HG03139 (cell line): ENCODE measurements at regions not wholly inside any gene's neighbourhood (a gene's known extent, or its start where the extent isn't known, plus 50 kb on each side); places are given as distances from the start of the nearest gene placed in this dataset.

Source experiments
- ATAC-seq: cut with Tn5 transposase; IDR thresholded peaks from one replicate; pipeline ENCODE4 v1.9.1; 2021; ENCODE audit not compliant: unreplicated experiment

- no peak for ATAC-seq
These were observed 103.6 kb upstream of the MYO16 start for GRCh38 chr13:108525827-108526226.

DNA sequence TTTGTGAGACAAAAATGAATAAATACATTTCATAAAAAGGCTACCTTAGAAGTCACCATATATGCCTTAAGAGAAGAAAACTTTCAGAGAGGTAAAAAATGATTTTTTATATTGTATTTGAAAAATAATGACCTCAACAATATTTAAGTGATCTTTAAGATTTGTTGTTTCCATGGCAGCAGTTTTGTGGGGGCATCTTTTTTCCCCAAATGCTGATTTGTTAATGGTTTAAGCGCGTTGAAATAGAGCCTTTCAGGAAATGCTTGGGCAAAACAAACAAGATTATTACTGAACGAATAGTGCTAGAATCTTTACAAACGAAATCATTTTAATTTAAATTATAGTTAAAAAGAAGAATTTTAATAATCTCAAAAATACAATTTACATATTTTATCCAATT, 103.1 kb upstream of the MYO16 start:
- ATAC-seq, result no peak

- ATAC-seq, result no peak
These were observed 101.6 kb upstream of the MYO16 start for GRCh38 chr13:108527844-108528243.

GRCh38 chr13:108528303-108528702, 101.1 kb upstream of the MYO16 start:
- no peak for ATAC-seq

- ATAC-seq, result no peak
These were observed 95.6 kb upstream of the MYO16 start for GRCh38 chr13:108533842-108534241.

DNA sequence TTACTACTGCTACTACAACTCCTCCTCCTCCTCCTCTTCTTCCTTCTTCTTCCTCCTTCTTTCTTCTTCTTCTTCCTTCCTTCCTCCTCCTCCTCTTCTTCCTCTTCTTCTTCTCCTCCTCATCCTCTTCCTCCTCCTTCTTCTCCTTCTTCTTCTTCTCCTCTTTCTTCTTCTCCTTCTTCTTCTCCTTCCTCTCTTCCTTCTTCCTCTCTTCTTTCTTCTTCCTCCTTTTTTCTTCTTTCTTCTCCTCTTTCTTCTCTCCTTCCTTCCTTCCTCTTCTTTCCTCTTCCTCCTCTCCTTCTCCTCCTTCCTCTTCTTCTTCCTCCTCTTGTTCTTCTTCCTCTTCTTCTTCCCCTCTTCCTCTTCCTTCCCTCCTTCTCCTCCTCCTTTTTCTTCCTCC, 94.7 kb upstream of the MYO16 start:
- no peak for ATAC-seq

GRCh38 chr13:108549934-108550333, 79.5 kb upstream of the MYO16 start:
- ATAC-seq, result no peak

DNA sequence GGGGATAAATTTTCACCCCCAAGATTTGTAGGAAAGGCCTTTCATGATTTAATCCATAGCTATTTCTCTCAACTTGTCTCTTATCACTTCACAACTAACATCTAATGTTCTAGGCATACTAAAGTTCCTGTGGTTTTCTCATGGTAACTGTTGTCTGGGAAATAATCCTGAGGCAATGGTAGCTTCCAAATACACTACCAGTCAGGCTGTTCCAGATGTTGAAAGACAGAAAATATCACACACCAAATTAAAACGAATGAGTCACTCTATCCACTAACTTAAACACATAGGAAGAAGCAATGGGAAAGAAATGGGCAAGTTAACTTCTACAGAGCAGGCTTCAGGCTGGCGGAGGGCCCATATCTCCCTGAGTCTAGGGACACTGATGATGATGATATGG, 77.7 kb upstream of the MYO16 start:
- ATAC-seq, result no peak

- ATAC-seq, result no peak
These were observed 70.9 kb upstream of the MYO16 start for GRCh38 chr13:108558489-108558888.

DNA sequence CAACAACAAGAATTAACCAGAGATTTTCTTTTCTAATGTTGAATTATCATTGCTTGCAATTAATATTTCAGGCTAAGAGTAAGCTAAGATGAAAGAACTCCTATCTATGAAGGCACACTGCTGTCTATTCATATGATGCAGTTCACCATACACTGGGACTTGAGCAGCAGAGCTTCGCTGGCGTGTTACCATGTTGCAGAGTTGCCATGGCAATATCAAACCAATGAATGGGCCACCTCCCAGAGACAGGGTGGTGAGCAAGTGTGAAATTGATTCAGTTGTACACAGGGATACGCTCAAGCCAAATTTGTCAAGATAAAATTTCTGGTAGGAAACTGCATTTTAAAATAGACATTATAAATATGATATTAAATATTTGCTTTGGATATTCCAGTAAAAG, 69.3 kb upstream of the MYO16 start:
- ATAC-seq, result no peak

DNA sequence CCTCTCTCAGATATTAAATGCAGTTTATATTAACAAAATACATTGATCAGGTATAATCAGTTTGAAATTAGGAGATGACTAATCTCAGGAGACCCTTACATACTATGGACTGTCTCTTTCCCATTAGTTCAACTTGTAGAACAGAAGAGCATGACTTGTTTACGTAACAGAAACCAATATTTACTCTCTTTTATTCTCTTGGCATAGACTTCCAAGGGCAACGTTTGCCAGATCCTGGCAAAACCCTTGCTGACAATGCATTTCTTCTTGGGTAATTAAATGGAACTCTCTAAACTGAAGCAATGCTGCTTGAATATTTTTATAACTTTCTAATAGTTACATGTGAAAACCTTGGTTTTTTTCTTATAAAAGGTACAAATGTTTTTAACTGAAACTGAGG, 68.3 kb upstream of the MYO16 start:
- no peak for ATAC-seq

DNA sequence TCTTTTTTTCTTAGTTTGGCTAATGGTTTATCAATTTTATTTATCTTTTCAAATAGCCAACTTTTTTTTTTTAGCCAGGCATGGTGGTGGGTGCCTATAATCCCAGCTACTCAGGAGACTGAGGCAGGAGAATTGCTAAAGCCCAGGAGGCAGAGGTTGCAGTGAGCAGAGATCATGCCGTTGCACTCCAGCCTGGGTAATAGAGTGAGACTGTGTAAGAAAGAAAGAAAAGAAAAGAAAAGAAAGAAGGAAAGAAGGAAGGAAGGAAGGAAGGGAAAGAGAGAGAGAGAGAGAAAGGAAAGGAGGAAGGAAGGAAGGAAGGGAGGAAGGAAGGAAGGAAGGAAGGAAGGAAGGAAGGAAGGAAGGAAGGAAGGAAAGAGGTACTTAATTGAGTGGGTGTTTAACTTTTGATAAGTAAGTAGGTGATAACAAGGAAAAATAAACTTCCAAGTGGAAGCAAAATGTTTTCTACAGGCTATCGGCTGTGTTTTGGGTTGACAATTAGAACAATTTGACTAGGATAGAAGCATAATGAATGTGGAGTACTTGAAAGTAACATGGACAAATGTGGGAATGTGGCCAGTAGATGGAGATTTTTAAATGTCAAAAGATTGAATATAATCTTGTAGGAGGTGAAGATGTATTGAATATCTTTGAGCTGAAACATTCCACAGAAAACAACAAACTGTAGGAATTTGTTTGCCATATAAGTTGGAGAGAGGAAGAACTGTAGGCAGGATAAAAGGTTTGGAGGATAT, 62.8 kb upstream of the MYO16 start:
- no peak for ATAC-seq

DNA sequence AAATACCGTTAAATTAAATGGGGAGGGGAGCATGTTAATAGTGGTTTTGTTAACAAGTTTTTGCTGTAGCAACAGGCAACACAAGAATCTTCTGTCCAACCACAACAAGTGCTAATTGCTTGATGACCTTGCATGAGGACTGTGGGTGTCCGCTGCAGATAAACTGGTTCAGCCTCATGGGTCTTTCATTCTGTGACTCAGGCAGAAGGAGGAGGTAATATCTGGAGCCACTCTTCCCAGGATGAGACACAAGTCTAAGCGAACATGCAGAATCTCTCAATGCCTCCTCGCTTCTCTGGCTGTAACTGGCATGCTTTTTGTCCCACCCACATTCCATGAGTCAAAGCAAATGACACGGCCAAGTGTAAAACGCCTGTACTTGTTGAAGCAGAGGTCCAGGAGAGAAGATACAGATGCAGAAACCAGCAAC, 56.6 kb upstream of the MYO16 start:
- no peak for ATAC-seq

GRCh38 chr13:108573455-108573854, 56.0 kb upstream of the MYO16 start:
- ATAC-seq, result no peak

DNA sequence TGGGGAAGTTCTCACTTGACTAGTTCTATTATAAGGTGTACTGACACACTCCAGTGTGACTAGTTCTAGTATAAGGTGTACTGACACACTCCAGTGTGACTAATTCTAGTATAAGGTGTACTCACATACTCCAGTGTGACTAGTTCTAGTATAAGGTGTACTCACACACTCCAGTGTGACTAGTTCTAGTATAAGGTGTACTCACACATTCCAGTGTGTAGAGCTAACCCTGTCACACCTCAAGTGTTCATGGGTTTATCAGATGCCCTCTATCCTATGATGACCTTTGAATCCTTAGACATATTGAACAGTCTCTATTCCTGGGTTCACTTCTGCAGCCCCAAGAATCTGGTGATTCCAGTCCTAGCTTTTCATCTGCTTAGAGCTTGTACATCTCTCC, 54.6 kb upstream of the MYO16 start:
- ATAC-seq, result no peak

- ATAC-seq, result no peak
These were observed 54.0 kb upstream of the MYO16 start for GRCh38 chr13:108575430-108575829.
